Neural cell (in vitro differentiated cells): ENCODE measurements at regions not wholly inside any gene's neighbourhood (a gene's known extent, or its start where the extent isn't known, plus 50 kb on each side); places are given as distances from the start of the nearest gene placed in this dataset.

Source experiments
- EP300 ChIP-seq: fragments of 450-650 bp; conservative IDR thresholded peaks from 2 replicates; pipeline ENCODE4 v1.6.1; 2014; ENCODE audit warnings: antibody characterized with exemption, mild to moderate bottlenecking, moderate library complexity; ENCODE audit not compliant: poor library complexity, severe bottlenecking
- EZH2 ChIP-seq: fragments of 200-600, 300-800 bp; shearing (Covaris generic), sonication (generic); IDR thresholded peaks from 2 replicates; pipeline ENCODE4 v1.6.1; 2014; ENCODE audit warnings: antibody characterized with exemption, low read length, borderline replicate concordance, mild to moderate bottlenecking; ENCODE audit not compliant: insufficient read depth, poor library complexity, severe bottlenecking
- POLR2AphosphoS5 ChIP-seq: IDR thresholded peaks from 2 replicates; pipeline ENCODE4 v1.6.1; 2012
- RAD21 ChIP-seq: fragments of 450-650 bp; conservative IDR thresholded peaks from 2 replicates; pipeline ENCODE4 v1.6.1; 2014; ENCODE audit warnings: antibody characterized with exemption, mild to moderate bottlenecking, moderate library complexity
- TAF1 ChIP-seq: IDR thresholded peaks from 2 replicates; pipeline ENCODE4 v1.6.1; 2012; ENCODE audit warnings: low read depth
- TF ChIP-seq, protein P1 (sequence below): fragments of 450-650 bp; IDR thresholded peaks from 2 replicates; pipeline ENCODE4 v1.5.1; 2014; ENCODE audit warnings: antibody characterized with exemption, mild to moderate bottlenecking, moderate library complexity; ENCODE audit not compliant: poor library complexity, severe bottlenecking

DNA sequence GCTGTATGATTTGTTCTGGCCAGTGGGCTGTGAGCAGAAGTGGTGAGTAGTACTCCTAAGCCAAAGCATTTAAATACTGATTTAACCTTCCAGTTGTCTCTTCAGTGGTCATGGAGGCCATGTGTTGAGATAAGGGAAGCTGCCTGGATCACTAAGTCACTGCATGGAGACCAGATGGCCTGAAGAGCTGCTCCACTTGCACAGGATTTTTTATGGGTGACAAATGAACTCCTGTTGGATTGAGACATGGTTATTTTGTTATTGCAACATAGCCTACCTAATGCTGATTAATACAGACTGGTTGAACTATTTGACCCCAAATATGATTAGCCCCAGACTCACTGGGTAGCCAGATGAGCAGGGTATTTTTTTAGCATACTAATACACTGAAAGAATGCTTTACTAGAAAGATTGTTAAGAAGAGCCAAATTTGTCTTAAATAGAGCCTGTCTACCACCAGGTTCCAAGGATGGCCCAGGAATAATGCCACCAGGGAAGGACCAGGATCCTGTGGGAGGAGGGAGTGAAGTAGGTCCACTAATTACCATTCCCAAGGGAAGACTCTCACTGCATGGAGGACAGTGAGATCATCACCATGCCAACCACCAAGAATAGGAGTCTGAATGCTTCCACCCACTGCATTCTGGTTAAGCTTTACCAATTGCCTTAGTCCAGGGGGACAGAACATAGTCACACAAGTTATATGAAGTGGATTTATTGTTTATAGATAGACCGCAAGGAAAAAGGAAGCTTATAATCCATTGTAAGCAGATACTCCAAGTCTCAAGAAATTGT, 187.4 kb upstream of the IRX6 start:
- TF ChIP-seq, protein P1, sequence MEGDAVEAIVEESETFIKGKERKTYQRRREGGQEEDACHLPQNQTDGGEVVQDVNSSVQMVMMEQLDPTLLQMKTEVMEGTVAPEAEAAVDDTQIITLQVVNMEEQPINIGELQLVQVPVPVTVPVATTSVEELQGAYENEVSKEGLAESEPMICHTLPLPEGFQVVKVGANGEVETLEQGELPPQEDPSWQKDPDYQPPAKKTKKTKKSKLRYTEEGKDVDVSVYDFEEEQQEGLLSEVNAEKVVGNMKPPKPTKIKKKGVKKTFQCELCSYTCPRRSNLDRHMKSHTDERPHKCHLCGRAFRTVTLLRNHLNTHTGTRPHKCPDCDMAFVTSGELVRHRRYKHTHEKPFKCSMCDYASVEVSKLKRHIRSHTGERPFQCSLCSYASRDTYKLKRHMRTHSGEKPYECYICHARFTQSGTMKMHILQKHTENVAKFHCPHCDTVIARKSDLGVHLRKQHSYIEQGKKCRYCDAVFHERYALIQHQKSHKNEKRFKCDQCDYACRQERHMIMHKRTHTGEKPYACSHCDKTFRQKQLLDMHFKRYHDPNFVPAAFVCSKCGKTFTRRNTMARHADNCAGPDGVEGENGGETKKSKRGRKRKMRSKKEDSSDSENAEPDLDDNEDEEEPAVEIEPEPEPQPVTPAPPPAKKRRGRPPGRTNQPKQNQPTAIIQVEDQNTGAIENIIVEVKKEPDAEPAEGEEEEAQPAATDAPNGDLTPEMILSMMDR, result no peak
- TF ChIP-seq TAF1 (no peak), EP300 (no peak), RAD21 (no peak), EZH2 (no peak), POLR2AphosphoS5 (no peak)
